GM23338 (cell line): ENCODE measurements at regions not wholly inside any gene's neighbourhood (a gene's known extent, or its start where the extent isn't known, plus 50 kb on each side); places are given as distances from the start of the nearest gene placed in this dataset.

Experiments
- ATAC-seq: fragments of 200-7000 bp; cut with Tn5 transposase; 3 replicates; pipeline ENCODE4 v1.9.1; 2020
- DNase-seq: peaks from one replicate; pipeline ENCODE4 v3.0.0-alpha.2; 2015; ENCODE audit warnings: low spot score
- H2AFZ ChIP-seq: fragments of 200-600 bp; sonication (generic); 2 replicates; pipeline ENCODE4 v1.8.0; 2016; ENCODE audit warnings: antibody characterized with exemption, mild to moderate bottlenecking, moderate library complexity
- H3F3A ChIP-seq: fragments of 200-600 bp; sonication (generic); replicated peaks from 2 replicates; pipeline ENCODE4 v1.8.0; 2017; ENCODE audit warnings: antibody characterized with exemption, mixed run types, low read depth
- H3K27ac ChIP-seq: fragments of 200-600 bp; sonication (generic); 2 replicates; pipeline ENCODE4 v1.6.1; 2016; ENCODE audit warnings: low read depth
- H3K27me3 ChIP-seq: fragments of 200-600 bp; sonication (generic); 2 replicates; pipeline ENCODE4 v1.8.0; 2016; ENCODE audit warnings: mild to moderate bottlenecking, mixed run types, moderate library complexity; ENCODE audit not compliant: insufficient read depth
- H3K36me3 ChIP-seq: fragments of 200-600 bp; sonication (generic); 2 replicates; pipeline ENCODE4 v1.8.0; 2016; ENCODE audit warnings: mild to moderate bottlenecking; ENCODE audit not compliant: insufficient read depth
- H3K4me1 ChIP-seq: fragments of 200-600 bp; sonication (generic); 2 replicates; pipeline ENCODE4 v1.8.0; 2016; ENCODE audit warnings: mild to moderate bottlenecking, moderate library complexity; ENCODE audit not compliant: insufficient read depth
- H3K4me2 ChIP-seq: fragments of 200-600 bp; sonication (generic); 2 replicates; pipeline ENCODE4 v1.7.1; 2017; ENCODE audit warnings: mixed run types
- H3K4me3 ChIP-seq: fragments of 200-600 bp; sonication (generic); 2 replicates; pipeline ENCODE4 v1.6.1; 2016; ENCODE audit warnings: mixed run types
- H3K79me2 ChIP-seq: fragments of 200-600 bp; sonication (generic); replicated peaks from 2 replicates; pipeline ENCODE4 v1.8.0; 2017; ENCODE audit warnings: mild to moderate bottlenecking; ENCODE audit not compliant: insufficient read depth
- H3K9me2 ChIP-seq: fragments of 200-600 bp; sonication (generic); 2 replicates; pipeline ENCODE4 v1.8.0; 2017; ENCODE audit not compliant: insufficient read depth
- H4K20me1 ChIP-seq: fragments of 200-600 bp; sonication (generic); replicated peaks from 2 replicates; pipeline ENCODE4 v1.8.0; 2017; ENCODE audit warnings: mild to moderate bottlenecking; ENCODE audit not compliant: insufficient read depth
- H3K27ac Mint-ChIP-seq: 2 replicates; pipeline ENCODE4 v1.8.0; 2020; ENCODE audit warnings: inconsistent platforms, mild to moderate bottlenecking, moderate library complexity, mixed read lengths
- H3K27me3 Mint-ChIP-seq: 3 replicates; pipeline ENCODE4 v1.8.0; 2022; ENCODE audit warnings: low read depth, mild to moderate bottlenecking, moderate library complexity, mixed read lengths, inconsistent platforms; ENCODE audit not compliant: insufficient read depth, poor library complexity
- H3K36me3 Mint-ChIP-seq: 3 replicates; pipeline ENCODE4 v1.8.0; 2021; ENCODE audit warnings: low read depth, mild to moderate bottlenecking, inconsistent platforms, moderate library complexity, mixed read lengths
- H3K4me1 Mint-ChIP-seq: 3 replicates; pipeline ENCODE4 v1.8.0; 2020; ENCODE audit warnings: mild to moderate bottlenecking, inconsistent platforms, mixed read lengths
- H3K4me3 Mint-ChIP-seq: 3 replicates; pipeline ENCODE4 v1.8.0; 2021; ENCODE audit warnings: moderate library complexity, mild to moderate bottlenecking, inconsistent platforms, mixed read lengths
- H3K9me3 Mint-ChIP-seq: 3 replicates; pipeline ENCODE4 v1.8.0; 2020; ENCODE audit warnings: moderate library complexity, mild to moderate bottlenecking, inconsistent platforms, mixed read lengths
- CREB1 ChIP-seq: fragments of 250-450 bp; sonication (Bioruptor Pico); IDR thresholded peaks from 2 replicates; pipeline ENCODE4 v1.5.0; 2020; ENCODE audit warnings: low read depth, mild to moderate bottlenecking, moderate library complexity
- CTCF ChIP-seq, 2 experiments: fragments of 200-600 bp in 1 of 2; sonication (generic) in 1 of 2; conservative IDR thresholded peaks; 2 replicates each; pipeline versions ENCODE4 v1.5.1 to v1.6.1; 2016 to 2017; ENCODE audit warnings: antibody characterized with exemption in 2 of 2, low read depth in 2 of 2, mild to moderate bottlenecking in 2 of 2, moderate library complexity in 1 of 2
- EZH2 ChIP-seq: fragments of 200-600 bp; sonication (generic); IDR thresholded peaks from one replicate; pipeline ENCODE4 v1.8.0; 2017; ENCODE audit warnings: antibody characterized with exemption, mild to moderate bottlenecking, low read depth; ENCODE audit not compliant: unreplicated experiment
- NANOG ChIP-seq: IDR thresholded peaks from 2 replicates; pipeline ENCODE4 v1.6.1; 2016; ENCODE audit warnings: antibody characterized with exemption, borderline replicate concordance
- REST ChIP-seq: IDR thresholded peaks from one replicate; pipeline ENCODE4 v1.6.1; 2018; ENCODE audit warnings: antibody characterized with exemption; ENCODE audit not compliant: unreplicated experiment
- STAT1 ChIP-seq: IDR thresholded peaks from one replicate; pipeline ENCODE4 v1.6.1; 2016; ENCODE audit warnings: antibody characterized with exemption; ENCODE audit not compliant: unreplicated experiment
- ZNF114 ChIP-seq: fragments of 250-450 bp; sonication (Bioruptor Pico); IDR thresholded peaks from 2 replicates; pipeline ENCODE4 v1.5.0; 2020; ENCODE audit warnings: mild to moderate bottlenecking, moderate library complexity
- ZNF331 ChIP-seq: fragments of 250-450 bp; sonication (Bioruptor Pico); IDR thresholded peaks from 2 replicates; pipeline ENCODE4 v1.5.0; 2020; ENCODE audit warnings: low read depth, mild to moderate bottlenecking, moderate library complexity
- ZNF462 ChIP-seq: fragments of 250-450 bp; sonication (Bioruptor Pico); IDR thresholded peaks from 2 replicates; pipeline ENCODE4 v1.5.0; 2020; ENCODE audit warnings: mild to moderate bottlenecking, moderate library complexity

GRCh38 chr17:77329741-77330531 is 189.2 kb downstream of the SEC14L1 start:
- Histone ChIP-seq H3K79me2 (peaks cover 34% of the 10 kb centered on the region), H4K20me1 (peaks cover 9% of the 10 kb centered on the region; the same call in 1 of the 2 replicates), H3F3A (no peaks in the 10 kb centered on the region), H3K4me1 (no peaks in the 10 kb centered on the region), H3K27ac (no peak overlapping the region), H3K27me3 (no peaks in the 10 kb centered on the region), H3K9me2 (no peaks in the 10 kb centered on the region), H3K36me3 (no peaks in the 10 kb centered on the region; the same call in 1 of the 2 replicates), H3K4me2 (no peak overlapping the region), H2AFZ (no peak overlapping the region), H3K4me3 (no peak overlapping the region)
- H3K4me3 Mint-ChIP-seq = no peak overlapping the region
- H3K4me1 Mint-ChIP-seq = peaks cover 22% of the 10 kb centered on the region
- TF ChIP-seq EZH2 (no peak), CTCF (conservative IDR thresholded peaks at IDR 0.05; ENCODE audit: low read depth in 2 of 2) (no peak), ZNF114 (CRISPR knock-in tag) (no peak), REST (no peak), STAT1 (no peak), NANOG (no peak)
- H3K27ac Mint-ChIP-seq = no peak overlapping the region
- ATAC-seq (no peak), DNase-seq (no peak)
- no peaks in the 10 kb centered on the region for H3K36me3 Mint-ChIP-seq
- no peaks in the 10 kb centered on the region; the same call in 2 of the 3 replicates for H3K9me3 Mint-ChIP-seq
- H3K27me3 Mint-ChIP-seq = peaks cover 3% of the 10 kb centered on the region

GRCh38 chr17:77330602-77331081 is 189.9 kb downstream of the SEC14L1 start:
- no peaks in the 10 kb centered on the region; the same call in 1 of the 2 replicates for H3K36me3 ChIP-seq
- ATAC-seq = no peak
- no peak overlapping the region for H2AFZ ChIP-seq
- no peak for TF ChIP-seq CREB1 (CRISPR knock-in tag)
- no peak for TF ChIP-seq ZNF331
- no peak for TF ChIP-seq ZNF462

More at GRCh38 chr17:77330602-77331081, 189.9 kb downstream of the SEC14L1 start:
- no peak for DNase-seq
- Histone ChIP-seq H3K9me2 (no peaks in the 10 kb centered on the region), H3K4me1 (no peaks in the 10 kb centered on the region), H3K4me2 (no peak overlapping the region), H3K79me2 (peaks cover 32% of the 10 kb centered on the region), H3F3A (no peaks in the 10 kb centered on the region), H3K27me3 (no peaks in the 10 kb centered on the region), H3K4me3 (no peak overlapping the region), H3K27ac (no peak overlapping the region; the same call in 1 of the 2 replicates), H4K20me1 (0 out of 2 replicates have a peak, but pooled peaks cover 5% of the 10 kb centered on the region)
- no peaks in the 10 kb centered on the region; the same call in 2 of the 3 replicates for H3K9me3 Mint-ChIP-seq
- no peak overlapping the region for H3K4me3 Mint-ChIP-seq
- H3K4me1 Mint-ChIP-seq = peaks cover 19% of the 10 kb centered on the region
- no peaks in the 10 kb centered on the region for H3K36me3 Mint-ChIP-seq
- no peak overlapping the region for H3K27ac Mint-ChIP-seq
- H3K27me3 Mint-ChIP-seq = peaks cover 2% of the 10 kb centered on the region
